ENCODE measurements at regions not wholly inside any gene's neighbourhood (a gene's known extent, or its start where the extent isn't known, plus 50 kb on each side); places are given as distances from the start of the nearest gene placed in this dataset.

DNA sequence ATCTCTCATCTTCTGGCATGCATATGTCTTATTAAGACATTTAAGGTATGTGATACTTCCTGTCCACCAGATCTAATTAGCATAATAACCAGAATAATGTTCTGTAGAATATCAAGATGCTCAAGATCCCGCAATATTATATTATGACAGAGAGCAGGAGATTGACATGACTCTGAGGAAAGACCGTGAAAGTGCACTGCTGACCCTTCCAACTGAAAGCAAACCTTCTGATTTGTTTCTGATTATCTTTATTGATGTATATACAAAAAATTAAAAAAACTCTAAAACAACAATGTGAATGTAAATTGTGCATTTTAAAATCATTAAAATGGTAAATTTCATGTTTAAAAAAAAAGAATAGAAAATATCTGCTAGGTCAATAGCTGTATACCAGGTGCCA, 184.4 kb upstream of the TMEM45B start:
- Histone ChIP-seq H3K27me3 (no peaks in the 10 kb centered on the region), H3K36me3 (no peaks in the 10 kb centered on the region), H3K4me3 (no peak overlapping the region), H3K4me1 (no peaks in the 10 kb centered on the region), H3K9me3 (no peaks in the 10 kb centered on the region), H3K27ac (no peak overlapping the region)
- intact Hi-C loops (cut with DNase I): no loop called here
- no peak for DNase-seq
- no peak for ATAC-seq
- TF ChIP-seq CTCF (IDR thresholded peaks at IDR 0.05): no peak

DNA sequence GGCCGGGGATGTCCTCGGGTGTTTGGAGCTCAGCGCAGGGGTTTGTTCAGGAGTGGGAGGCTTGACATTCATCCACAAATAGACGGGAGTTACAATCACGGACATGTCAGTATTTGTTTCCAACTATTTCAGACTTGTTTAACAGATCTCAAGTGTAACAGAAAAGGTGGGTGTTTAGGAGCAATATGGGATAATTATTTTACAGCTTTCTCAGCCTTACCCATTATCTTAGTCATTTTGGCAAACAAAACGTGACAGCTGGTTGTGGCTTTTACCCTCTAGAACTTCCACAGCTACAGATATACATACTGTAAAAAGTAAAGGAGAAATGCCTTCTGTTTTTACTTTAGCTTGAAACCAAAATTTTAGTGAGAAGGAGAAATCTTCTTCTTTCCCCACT, 178.7 kb upstream of the TMEM45B start:
- Histone ChIP-seq H3K9me3 (no peaks in the 10 kb centered on the region), H3K4me1 (no peaks in the 10 kb centered on the region), H3K4me3 (no peak overlapping the region), H3K36me3 (no peaks in the 10 kb centered on the region), H3K27ac (no peak overlapping the region), H3K27me3 (no peaks in the 10 kb centered on the region)
- intact Hi-C loops (cut with DNase I): no loop called here
- ATAC-seq (no peak), DNase-seq (no peak)
- TF ChIP-seq CTCF (IDR thresholded peaks at IDR 0.05): no peak

GRCh38 chr11:129637473-129637872, 178.2 kb upstream of the TMEM45B start:
- no peak for TF ChIP-seq CTCF (IDR thresholded peaks at IDR 0.05)
- no peak for DNase-seq
- Histone ChIP-seq H3K4me1 (no peaks in the 10 kb centered on the region), H3K36me3 (no peaks in the 10 kb centered on the region), H3K9me3 (no peaks in the 10 kb centered on the region), H3K27me3 (no peaks in the 10 kb centered on the region), H3K27ac (no peak overlapping the region), H3K4me3 (no peak overlapping the region)
- intact Hi-C loops (cut with DNase I): no loop called here
- ATAC-seq: no peak

DNA sequence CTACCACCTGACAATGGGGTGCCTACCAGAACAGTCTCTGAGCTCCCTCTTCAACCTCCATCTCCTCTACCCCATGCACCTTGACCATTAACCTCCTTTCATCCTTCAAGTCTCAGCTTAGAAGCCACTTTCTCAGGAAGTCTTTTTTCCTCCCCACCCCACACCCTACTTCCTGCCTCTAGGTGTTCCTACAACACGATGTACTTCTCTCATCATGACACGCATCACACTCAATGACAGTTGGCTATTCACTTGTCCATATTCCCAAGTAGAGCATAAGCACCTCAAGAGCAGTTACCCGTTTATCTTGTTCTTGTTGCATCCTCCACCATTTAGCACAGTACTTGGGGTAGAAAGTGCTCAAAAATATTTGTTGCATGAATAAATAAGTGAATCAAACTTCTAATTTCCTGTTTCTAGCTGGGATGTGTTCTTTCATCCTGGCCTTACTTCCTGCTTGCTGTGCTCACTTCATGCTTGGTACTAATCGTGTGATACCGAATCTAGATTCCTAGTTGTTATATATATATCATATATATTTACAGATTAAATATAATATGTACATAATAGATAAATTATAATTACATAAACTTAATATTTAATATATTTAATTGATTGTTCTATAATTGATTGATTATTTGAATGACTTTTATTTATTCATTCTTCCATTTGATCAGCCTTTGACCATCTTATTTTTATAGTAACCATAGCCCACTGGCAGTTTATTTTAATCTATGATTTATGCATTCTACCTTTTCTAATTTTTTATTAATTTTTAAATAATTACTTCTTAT, 177.5 kb upstream of the TMEM45B start:
- no peak for ATAC-seq
- Histone ChIP-seq H3K27me3 (no peaks in the 10 kb centered on the region), H3K9me3 (no peaks in the 10 kb centered on the region)

DNA sequence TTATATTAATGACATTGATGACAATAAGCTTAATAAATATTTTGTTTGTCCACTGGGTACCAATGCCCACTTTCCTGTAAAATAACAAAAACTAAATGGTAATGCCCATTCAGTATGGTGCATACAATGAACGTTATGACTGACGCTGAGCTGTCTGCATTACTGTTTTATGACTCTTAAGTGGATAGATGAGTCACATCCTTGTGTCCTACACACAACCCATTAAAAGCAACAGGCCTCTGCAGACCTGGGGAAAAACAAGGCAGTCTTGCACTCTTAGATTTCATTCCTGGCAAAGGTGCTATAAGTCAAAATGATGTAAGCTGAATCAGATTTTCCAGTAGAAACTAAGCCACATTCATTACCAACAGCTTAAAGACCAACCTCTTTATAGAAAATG, 176.3 kb upstream of the TMEM45B start:
- DNase-seq (no peak), ATAC-seq (peak; percentile 12)
- H3K4me3 ChIP-seq: no peak overlapping the region
- intact Hi-C loops (cut with DNase I): no loop called here
- no peaks in the 10 kb centered on the region for H3K27me3 ChIP-seq
- no peaks in the 10 kb centered on the region for H3K4me1 ChIP-seq
- no peaks in the 10 kb centered on the region for H3K36me3 ChIP-seq
- no peaks in the 10 kb centered on the region for H3K9me3 ChIP-seq
- no peak overlapping the region for H3K27ac ChIP-seq
- TF ChIP-seq CTCF (IDR thresholded peaks at IDR 0.05): no peak

More for the DNA sequence above, 177.5 kb upstream of the TMEM45B start:
- H3K27ac ChIP-seq: no peak overlapping the region
- no peaks in the 10 kb centered on the region for H3K36me3 ChIP-seq
- TF ChIP-seq CTCF (IDR thresholded peaks at IDR 0.05): no peak
- no peaks in the 10 kb centered on the region for H3K4me1 ChIP-seq
- H3K4me3 ChIP-seq: no peak overlapping the region
- intact Hi-C loops (cut with DNase I): no loop called here
- DNase-seq: no peak

Data from left lung (tissue), 4 donors.